Peyer's patch (tissue), 4 donors: ENCODE measurements at regions not wholly inside any gene's neighbourhood (a gene's known extent, or its start where the extent isn't known, plus 50 kb on each side); places are given as distances from the start of the nearest gene placed in this dataset.

Experiments used
- DNase-seq, 3 donors: peaks; one replicate each; pipeline ENCODE4 v3.0.0-alpha.2; 2017 to 2019
- H3K27ac ChIP-seq, 4 donors: fragments of 200-600 bp; sonication (generic); one replicate each; pipeline ENCODE4 v1.5.1; 2016 to 2019
- H3K27me3 ChIP-seq, 2 donors: fragments of 200-600 bp; sonication (generic); one replicate each; pipeline ENCODE4 v1.5.1; 2019
- H3K36me3 ChIP-seq, 3 donors: fragments of 200-600 bp; sonication (generic); one replicate each; pipeline ENCODE4 v1.5.1; 2016 to 2019
- H3K4me1 ChIP-seq, 4 donors: fragments of 200-600 bp; sonication (generic); one replicate each; pipeline ENCODE4 v1.5.1; 2016 to 2019
- H3K4me3 ChIP-seq, 4 donors: fragments of 200-600 bp; sonication (generic); 1 replicate in 3 of 4; 2 replicates in 1 of 4; pipeline ENCODE4 v1.5.1; 2016 to 2019; ENCODE audit warnings: mild to moderate bottlenecking in 1 of 4
- H3K9me3 ChIP-seq, 4 donors: fragments of 200-600 bp; sonication (generic); one replicate each; pipeline ENCODE4 v1.5.1; 2016 to 2019; ENCODE audit warnings: mild to moderate bottlenecking in 1 of 4
- CTCF ChIP-seq, 6 experiments: fragments of 450-650 bp in 4 of 6; fragments of 200-600 bp in 2 of 6; sonication (generic) in 1 of 6; IDR thresholded peaks; one replicate each; pipeline ENCODE4 v1.5.1; 2017 to 2019; ENCODE audit warnings: antibody characterized with exemption in 6 of 6, mild to moderate bottlenecking in 3 of 6, moderate library complexity in 1 of 6
- POLR2A ChIP-seq, 2 donors: fragments of 450-650 bp; IDR thresholded peaks; one replicate each; pipeline ENCODE4 v1.5.1; 2017; ENCODE audit warnings: antibody characterized with exemption in 2 of 2, mild to moderate bottlenecking in 2 of 2, moderate library complexity in 2 of 2

- no peaks in the 10 kb centered on the region for H3K36me3 ChIP-seq
- no peaks in the 10 kb centered on the region for H3K27me3 ChIP-seq
- DNase-seq: no peak
- no peak overlapping the region for H3K4me3 ChIP-seq
- no peaks in the 10 kb centered on the region for H3K4me1 ChIP-seq
- TF ChIP-seq POLR2A (IDR thresholded peaks at IDR 0.05) (no peak), CTCF (IDR thresholded peaks at IDR 0.05) (no peak)
- no peaks in the 10 kb centered on the region for H3K9me3 ChIP-seq
- H3K27ac ChIP-seq: no peak overlapping the region
These were observed 186.8 kb upstream of the DLGAP1 start for GRCh38 chr18:4641771-4642368.

- TF ChIP-seq CTCF (IDR thresholded peaks at IDR 0.05) (no peak), POLR2A (IDR thresholded peaks at IDR 0.05) (no peak)
- no peaks in the 10 kb centered on the region for H3K27me3 ChIP-seq
These were observed 185.4 kb upstream of the DLGAP1 start for GRCh38 chr18:4640349-4641012.

GRCh38 chr18:4639628-4640310, 184.7 kb upstream of the DLGAP1 start:
- DNase-seq: no peak
- no peaks in the 10 kb centered on the region for H3K9me3 ChIP-seq
- no peaks in the 10 kb centered on the region for H3K4me1 ChIP-seq
- no peak overlapping the region for H3K27ac ChIP-seq
- TF ChIP-seq POLR2A (IDR thresholded peaks at IDR 0.05) (no peak), CTCF (IDR thresholded peaks at IDR 0.05) (no peak)
- no peaks in the 10 kb centered on the region for H3K27me3 ChIP-seq
- no peaks in the 10 kb centered on the region for H3K36me3 ChIP-seq
- no peak overlapping the region for H3K4me3 ChIP-seq

More at GRCh38 chr18:4640349-4641012, 185.4 kb upstream of the DLGAP1 start:
- Histone ChIP-seq H3K4me1 (no peaks in the 10 kb centered on the region), H3K4me3 (no peak overlapping the region), H3K36me3 (no peaks in the 10 kb centered on the region), H3K9me3 (no peaks in the 10 kb centered on the region), H3K27ac (no peak overlapping the region)
- no peak for DNase-seq

GRCh38 chr18:4638680-4639079, 183.6 kb upstream of the DLGAP1 start:
- no peaks in the 10 kb centered on the region for H3K27me3 ChIP-seq
- no peak overlapping the region for H3K27ac ChIP-seq
- no peaks in the 10 kb centered on the region for H3K9me3 ChIP-seq
- no peak overlapping the region for H3K4me3 ChIP-seq
- DNase-seq: no peak
- no peaks in the 10 kb centered on the region for H3K4me1 ChIP-seq
- TF ChIP-seq POLR2A (IDR thresholded peaks at IDR 0.05) (no peak), CTCF (IDR thresholded peaks at IDR 0.05) (no peak)
- no peaks in the 10 kb centered on the region for H3K36me3 ChIP-seq

- Histone ChIP-seq H3K4me3 (no peak overlapping the region), H3K27ac (no peak overlapping the region), H3K9me3 (no peaks in the 10 kb centered on the region), H3K27me3 (no peaks in the 10 kb centered on the region), H3K4me1 (no peaks in the 10 kb centered on the region), H3K36me3 (no peaks in the 10 kb centered on the region)
- no peak for TF ChIP-seq CTCF (IDR thresholded peaks at IDR 0.05)
- no peak for TF ChIP-seq POLR2A (IDR thresholded peaks at IDR 0.05)
- DNase-seq: no peak
These were observed 182.8 kb upstream of the DLGAP1 start for GRCh38 chr18:4637876-4638275.
